ENCODE measurements at regions not wholly inside any gene's neighbourhood (a gene's known extent, or its start where the extent isn't known, plus 50 kb on each side); places are given as distances from the start of the nearest gene placed in this dataset.
"Not testable (repeated sequence)": the region's sequence is repeated elsewhere in the genome, so short reads cannot be mapped to it uniquely, and the experiment has no call there.

DNA sequence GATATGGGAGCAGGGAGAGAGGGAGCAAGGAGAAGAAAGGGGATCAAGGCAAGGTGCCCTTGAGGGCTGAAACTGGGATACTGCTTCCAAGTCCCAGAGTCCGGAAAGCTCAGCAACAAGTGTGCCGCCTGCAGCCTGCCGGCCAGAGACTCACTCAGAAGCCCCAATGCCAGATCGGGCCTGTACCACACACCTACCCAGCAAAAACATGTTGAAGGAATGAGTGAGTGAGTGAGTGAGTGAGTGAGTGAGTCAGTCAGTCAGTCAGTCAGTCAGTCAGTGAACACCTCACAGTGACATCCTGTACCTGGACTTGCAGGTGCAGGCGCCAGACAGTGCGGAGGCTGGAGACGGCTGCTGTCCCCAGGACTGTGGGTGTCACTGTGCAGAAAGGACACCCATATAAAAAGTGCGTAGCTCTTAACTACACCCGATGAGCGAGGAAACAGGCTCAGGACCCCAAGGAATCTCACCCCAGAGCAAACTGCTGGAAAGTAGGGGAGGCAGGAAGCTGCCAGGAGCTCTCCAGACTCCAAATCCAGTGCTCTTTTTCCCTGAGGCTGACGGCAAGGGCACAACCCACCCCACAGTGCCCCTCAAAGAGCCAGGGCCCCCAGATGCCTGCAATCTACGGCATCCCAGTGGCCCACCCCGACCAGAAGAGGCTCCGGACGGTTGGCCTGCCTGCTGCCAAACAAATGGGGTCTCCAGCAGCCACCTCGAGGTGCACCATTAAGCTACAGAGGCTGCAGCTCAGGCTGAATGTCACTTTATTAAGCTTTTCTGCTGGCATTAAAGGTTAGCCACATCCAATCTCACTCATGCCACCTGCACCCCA lies 261.7 kb downstream of the NPHP4 start:
- DNase-seq: no peak

DNA sequence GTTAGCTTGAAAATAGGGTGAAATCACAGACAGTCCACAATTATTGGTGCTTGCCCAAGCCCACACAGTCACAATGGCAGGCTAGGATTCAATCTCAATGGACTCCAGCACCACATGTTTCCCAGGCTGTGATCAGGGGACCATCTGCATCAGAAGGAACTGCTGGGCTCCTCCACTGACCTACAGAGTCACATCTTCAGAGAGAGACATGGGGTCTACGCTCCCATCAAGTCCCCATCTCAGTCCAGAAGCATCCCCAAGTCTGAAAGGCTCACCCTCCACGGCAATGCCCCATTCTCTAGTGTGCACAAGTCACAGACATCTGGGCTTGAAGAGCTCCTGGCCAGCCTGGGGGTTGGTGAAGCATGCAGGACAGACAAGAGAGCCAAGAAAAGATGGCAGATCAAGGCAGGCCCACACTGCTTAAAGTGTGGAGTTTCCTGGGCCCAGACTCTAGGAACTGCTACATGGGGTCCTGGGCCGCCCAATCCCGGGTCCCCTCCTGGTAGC lies 262.5 kb downstream of the NPHP4 start:
- no peak for DNase-seq

DNA sequence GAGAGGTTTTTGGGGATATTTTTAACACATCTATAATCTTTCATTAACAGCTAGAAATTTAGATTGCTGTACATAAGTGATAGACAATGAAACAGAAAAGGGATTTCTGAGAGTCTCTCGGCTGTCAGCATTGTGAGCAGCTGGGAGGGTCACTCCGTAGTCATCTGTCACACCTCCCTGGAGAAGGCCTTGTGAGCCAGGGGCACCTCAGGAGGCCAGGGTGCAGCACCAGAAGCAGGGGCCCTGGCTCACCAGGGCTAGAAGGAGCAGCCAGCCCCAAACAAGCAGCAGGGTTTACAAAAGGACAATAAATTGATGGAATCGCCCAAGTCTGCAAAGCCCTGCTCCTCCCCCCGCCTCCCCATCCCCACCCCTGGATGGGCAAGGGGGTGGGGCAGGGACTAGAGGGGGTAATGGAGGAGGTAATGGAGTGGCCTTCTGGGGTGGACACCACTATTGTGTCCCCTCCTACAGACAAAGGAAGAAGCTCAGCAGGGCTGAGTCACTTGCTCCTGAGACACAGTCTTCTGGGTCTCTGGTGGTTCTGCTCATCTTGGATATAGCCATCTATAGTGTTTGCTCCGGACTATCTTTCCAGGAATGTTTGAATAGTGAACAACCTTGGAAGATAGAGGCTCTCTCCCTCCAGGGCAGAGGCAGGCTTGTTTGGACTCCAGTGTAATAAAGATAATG lies 263.4 kb downstream of the NPHP4 start:
- no peak for DNase-seq

DNA sequence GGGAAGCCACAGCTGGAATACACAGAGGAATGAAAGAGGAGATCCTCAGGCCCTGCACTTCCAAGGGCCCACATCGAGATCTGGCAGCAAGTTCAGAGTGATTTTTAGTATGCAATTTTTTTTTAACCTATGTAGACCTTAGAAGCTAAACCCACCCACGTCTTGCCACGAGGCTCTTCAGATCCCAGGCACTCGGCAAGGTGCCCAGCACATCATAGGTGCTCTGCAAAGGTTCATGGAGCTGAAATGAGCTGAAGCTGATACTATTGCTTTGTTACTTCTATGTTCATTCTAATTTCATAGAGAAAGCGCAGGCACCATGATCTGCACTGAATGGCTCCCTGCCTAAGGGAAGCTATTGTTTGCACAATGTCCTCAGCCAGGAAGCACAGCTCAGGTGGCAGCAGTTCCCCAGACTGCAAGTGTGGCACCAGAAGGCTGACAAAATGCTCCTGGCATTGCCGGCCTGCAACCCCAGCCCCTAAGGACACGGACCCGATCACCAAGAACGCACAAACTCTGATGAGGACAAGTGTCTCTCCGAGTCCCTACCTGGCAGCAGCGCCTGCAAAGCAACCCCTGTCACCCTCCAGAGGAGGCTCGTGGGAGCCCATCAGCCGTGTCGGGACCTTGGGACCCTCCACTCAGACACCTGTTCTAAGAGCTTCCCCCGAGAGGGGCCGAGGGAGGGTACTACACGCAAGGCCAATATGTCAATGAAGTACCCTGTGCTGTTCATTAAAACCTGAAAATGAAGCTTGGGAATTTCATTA lies 264.2 kb downstream of the NPHP4 start:
- no peak for DNase-seq

DNA sequence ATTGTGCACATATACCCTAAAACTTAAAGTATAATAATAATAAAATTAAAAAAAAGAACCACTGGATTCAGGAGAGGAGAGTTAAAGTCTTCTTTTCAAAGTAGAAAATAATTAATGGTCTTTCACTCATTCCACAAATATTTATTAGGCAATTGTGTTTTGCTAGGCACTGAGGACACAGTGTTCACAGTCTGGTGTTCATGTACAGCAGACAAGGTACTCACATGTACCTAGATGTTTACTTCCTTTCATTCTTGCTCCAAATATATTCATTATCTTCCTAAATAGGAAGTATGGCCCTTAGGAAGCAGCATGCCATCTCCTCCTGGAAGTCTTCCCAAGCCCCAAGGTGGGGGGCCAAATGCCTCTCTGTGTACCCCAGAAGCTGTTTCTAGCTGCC lies 265.0 kb downstream of the NPHP4 start:
- DNase-seq: no peak

DNA sequence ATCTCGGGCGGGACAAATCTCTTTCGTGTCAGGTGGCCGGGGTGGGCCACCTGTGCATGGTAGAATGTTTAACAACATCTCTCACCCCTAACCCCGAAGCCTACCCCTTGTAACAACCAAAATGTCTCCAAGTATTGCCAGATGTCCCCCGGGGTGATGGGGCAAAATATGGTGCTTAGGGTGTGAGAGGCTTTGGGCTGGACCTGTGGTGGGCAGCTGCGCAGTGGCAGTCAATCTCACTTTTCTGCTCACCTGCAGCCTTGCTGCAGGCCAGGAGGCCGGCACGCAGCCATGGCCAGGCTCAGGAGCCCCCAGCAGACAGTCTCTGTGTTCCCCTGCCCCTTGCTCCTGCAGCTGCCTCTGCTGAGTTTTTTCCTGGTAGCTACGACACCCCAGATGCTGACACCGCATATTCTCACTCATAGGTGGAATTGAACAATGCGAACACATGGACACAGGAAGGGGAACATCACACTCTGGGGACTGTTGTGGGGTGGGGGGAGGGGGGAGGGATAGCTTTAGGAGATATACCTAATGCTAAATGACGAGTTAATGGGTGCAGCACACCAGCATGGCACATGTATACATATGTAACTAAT lies 265.5 kb downstream of the NPHP4 start:
- not testable (repeated sequence) for DNase-seq

DNA sequence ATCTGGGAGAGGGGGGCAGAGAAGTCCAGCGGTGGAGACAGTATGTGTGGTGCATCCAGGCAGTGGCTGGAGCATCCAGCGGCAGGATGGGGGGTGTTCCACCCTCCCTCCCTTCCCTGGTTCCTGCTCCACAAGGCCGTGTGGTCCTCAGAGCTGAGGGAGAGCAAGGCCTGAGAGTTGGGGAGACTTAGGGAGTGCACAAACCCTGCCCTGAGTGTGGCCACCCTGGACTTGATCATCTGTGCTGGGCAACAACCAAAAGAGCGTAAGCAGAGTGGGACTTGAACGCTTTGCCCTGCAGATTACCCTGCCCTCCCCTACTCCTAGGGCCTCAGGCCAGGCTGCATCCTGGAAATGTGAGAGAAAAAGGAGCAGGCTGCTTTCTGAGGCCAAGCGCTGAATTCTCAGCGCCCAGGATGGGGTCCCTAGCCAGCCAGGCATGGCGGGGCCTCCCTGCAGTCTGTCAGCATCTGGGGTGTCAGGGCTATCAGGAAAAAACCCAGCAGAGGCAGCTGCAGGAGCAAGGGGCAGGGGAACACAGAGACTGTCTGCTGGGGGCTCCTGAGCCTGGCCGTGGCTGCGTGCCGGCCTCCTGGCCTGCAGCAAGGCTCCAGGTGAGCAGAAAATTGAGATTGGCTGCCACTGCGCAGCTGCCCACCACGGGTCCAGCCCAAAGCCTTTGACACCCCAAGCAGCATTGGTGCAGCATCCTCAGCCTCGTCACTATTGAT lies 266.2 kb downstream of the NPHP4 start:
- DNase-seq: no peak

DNA sequence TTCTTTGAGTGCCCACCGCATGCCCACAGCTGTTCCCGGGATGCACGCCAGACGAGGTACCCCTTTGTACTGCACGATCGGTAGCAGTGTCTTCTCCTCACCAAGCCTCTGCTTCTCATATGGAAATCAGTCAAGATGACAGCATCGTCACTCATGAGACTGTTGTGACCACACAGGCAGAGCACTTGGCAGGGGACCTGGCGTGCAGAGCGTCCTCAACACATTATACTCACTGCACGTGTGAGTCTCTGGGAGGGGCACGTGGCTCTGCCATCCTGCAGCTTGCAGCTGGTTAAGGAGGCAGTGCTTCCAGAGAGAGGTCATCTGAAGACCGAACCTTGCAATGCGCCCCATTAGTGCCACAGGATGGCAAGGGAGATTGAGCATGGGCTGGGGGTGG lies 266.8 kb downstream of the NPHP4 start:
- DNase-seq: no peak

DNA sequence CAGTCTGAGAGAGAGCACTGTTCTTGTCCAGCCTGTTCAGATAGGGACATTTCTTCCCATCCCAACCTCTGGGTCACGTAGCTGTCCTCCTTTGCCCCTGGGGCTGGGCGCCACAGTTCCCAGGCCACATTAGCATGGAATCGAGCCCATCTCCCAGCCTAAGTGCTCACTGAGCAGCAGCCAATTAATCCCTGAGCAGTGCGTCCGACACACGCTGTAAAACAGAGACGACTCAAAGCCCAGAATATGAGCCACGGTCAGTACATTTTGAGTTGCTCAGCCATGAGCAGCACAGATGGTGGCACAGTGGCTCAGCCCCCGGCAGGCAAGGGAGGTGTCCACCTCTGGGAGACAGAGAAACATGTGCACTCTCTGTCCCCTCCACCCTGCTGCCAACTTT lies 267.4 kb downstream of the NPHP4 start:
- DNase-seq: no peak

DNA sequence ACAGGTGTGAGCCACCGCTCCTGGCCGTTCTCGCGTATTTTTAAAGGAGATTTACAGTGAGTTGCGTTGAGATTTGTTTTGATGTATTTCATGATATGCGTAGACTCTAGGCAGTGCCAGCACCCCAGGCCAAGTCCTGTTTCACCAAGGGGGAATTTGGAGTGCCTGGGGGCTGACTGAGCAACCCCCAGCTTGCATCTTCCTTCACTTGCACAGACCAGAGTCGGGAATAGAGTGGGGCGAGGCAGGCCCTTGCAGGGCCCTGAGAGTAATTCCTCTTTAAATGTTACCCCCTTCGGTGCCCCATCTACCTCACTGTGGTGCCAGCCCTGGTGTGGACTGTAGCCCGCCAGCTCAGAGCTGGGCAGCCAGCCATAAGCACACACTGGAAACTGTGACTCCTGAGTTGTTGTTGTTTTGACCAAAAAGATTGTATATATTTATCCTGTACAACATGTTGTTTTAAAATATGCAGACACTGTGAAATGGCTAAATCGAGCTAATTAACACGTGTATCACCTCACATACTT lies 269.5 kb downstream of the NPHP4 start:
- DNase-seq: no peak

DNA sequence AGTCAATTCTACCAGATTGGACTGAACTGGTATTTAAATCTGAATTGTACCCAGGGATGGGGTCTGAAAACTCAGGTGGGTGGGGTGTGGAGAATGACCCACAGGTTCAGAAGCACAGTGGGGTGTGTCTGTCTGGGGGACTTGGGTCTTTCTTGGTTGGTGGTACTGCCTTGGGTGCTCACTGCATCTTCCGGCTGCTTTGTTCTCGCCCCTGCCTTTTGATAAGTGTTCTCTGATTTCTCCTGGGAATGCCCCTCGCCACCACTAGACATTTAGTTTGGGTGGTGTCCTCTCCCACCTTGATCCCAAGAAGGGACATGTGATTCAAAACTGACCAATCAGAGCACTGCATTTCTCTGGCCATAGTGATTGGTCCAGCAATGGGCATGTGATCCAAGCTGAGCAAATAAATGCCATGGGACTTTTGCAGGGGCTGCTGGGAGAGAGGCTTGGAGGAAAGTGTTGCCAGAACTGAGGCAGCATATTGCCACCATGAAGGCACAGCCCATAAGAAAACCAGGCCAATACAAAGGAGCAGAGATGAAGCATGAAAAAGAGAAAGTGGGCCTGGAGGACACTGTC lies 270.5 kb downstream of the NPHP4 start:
- no peak for DNase-seq

DNA sequence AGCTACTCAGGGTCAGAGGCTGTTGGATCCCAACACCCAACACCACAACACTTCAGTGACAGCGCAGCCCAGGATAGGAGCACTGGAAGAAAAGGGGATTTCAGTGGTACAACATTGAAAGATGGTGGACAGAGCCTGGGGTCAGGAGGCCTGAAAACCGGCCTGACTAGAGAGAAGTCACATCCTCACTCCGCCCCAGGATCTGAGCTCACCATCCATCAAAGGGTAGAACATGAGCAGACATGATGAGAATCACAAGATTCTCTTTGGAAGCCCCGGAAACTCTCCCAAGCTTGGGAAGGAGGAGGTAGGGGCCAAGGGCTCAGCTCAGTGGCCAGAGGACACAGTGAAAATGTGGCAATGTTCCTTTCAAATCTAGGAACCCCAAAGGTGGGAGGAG lies 271.3 kb downstream of the NPHP4 start:
- DNase-seq: no peak

DNA sequence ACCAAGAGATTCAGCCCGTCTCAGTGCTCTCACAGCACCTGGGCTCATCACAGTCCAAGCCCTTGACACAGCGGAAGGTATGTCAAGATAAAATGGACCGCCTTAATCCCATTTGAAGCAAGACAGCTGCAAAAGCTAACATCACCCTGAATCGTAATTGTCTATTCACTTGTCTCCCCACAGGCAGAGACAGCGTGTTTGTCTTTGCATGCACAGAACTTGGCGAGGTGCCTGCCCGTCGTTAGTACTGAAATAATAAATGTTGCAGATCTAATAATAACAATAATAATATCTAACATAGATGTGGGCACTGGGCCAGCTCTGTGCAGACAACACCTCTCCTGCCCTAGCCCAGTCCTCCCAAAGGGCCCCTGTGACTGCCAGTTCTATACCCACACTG lies 271.7 kb downstream of the NPHP4 start:
- no peak for DNase-seq

DNA sequence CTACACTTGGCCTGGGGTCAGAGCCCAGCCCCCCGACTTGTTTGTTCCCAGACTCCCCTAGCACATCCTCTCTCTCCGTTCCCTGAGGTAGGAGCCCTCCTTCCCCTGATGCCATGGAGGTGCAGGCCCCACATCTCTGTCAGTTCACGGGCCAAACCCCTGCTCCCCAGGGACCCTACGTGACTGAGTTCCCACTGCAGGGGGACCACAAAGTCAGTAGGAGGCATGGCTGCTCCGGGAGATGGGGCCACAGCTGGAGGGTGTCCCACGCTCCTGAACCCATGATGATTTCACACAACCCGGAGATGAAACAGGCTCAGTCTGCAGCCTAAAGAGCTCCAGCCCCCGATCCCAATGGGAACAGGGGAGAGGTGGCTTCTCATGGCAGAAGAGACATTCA lies 272.2 kb downstream of the NPHP4 start:
- DNase-seq: no peak

DNA sequence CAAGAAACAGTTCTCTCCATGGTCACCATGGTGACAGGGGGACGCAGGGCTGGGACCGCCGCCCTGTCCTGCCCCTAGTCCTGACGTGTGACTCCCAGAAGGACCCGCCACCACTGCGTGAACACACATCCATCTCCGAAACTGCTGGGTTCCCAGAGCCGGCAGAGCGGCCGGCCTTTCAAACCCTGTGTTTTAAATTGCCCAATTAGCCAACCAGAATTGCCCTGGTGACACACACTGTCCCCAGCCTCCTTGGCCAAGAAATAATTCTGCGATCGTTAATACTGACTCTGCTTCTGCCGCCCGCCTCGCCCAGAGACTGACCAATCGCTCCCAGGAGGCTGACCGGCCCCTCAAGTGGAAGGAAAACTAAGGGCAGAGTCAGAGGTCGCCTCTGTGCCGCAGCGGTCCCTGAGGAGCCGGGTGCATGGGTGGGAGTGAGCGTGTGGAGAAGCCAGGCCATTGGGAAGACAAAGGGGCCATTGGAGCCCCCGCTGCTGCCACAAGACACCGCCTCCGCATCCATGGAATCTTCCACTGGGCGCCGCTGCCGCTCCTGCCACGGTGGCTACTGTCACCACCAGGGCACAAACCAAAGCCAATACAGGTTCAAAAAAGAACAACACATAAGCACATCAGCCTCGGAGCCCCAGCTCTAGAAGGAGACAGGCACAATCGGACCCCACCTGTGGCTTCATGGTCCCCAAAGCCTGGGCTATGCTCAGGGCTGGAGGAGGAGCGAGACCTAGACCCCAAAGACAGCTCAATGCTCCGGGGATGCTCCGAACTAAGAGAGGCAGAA lies 273.2 kb downstream of the NPHP4 start:
- no peak for DNase-seq

DNA sequence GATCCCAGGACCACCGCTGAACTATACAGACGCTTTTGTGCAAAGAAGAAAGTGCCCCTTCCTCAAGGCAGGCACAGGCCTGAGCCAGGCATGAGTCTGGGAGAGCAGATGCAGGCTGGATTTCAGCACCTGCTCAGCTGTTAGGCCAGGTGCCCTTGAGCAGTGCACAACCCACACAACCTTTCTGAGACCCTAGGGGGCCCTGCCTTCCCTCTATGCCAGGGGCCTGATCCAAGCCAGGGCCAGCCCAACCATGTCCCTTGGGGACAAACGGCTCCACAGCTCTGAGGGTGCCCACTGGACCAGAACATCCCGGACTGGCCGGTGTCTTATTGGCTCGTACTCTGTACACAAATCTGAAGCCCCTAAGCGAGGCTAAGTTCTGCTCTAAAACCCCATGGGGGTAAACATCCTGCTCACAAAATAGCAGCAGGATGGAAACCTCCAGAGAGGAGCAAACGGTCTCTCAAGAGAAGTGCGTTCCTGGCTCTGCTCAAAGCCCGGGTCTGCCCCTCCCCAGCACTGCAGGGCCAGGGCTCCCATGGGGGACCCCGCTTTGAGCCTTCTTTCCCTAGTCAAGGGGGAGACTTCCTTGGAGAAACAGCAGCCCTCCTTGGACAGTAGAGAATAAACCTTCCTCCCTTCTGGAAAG lies 275.1 kb downstream of the NPHP4 start:
- no peak for DNase-seq

DNA sequence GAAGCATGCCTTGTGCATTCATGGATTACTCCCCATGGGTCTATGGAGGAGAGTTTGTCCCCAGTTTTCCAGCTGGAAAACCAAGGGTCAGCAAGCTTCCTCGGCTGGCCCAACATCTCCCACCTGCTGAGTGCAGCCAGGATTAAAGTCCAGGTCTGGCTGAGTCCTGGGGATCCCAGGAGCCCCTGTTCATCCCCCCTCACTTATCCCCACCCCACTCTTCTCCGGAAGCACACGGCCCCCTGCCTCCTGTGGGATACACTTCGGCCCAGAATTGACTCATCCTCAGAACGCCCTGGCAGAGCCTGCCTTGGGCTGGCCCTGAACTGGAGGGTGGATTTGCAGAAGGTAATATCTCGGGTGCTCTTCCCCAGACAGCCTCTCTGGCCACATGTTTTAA lies 276.1 kb downstream of the NPHP4 start:
- DNase-seq: no peak

DNA sequence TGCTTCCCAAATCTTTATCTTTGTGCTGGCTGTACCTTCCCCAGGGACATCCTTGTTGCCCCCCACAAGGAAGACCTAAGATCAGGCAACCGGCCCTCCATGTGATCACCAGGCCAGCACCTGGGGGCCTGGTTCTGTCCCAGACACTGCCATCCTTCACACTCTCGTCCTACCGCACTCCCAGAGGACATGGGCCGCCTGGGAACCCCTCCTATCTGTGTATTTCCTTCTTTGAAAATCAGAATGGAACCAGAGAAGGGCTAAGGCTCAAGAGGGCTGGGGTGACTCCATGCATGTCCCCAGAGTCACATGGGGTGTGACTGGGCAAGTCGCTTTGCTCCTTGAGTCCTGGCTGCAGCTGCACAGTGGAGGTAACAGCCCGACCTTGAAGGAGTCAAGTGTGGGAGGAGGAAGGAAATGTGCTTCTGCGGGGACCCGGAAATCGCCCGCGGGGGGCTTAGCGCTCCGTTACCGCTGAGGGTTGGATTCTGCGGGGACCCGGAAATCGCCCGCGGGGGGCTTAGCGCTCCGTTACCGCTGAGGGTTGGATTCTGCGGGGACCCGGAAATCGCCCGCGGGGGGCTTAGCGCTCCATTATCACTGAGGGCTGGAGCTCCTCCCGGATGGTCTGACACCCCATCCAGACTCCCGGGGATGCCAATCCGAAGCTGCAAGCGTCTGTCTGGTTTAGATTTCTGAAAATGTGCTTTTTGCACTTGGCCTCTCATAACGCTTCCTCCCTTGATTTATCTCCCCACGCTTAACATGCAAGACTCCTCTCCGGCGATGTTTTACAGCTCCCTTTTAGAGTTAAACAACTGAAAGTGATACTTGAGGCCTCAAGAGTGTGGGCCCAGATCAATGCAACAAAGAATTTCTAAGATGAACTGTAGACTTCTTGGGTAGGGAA lies 278.9 kb downstream of the NPHP4 start:
- no peak for DNase-seq

DNA sequence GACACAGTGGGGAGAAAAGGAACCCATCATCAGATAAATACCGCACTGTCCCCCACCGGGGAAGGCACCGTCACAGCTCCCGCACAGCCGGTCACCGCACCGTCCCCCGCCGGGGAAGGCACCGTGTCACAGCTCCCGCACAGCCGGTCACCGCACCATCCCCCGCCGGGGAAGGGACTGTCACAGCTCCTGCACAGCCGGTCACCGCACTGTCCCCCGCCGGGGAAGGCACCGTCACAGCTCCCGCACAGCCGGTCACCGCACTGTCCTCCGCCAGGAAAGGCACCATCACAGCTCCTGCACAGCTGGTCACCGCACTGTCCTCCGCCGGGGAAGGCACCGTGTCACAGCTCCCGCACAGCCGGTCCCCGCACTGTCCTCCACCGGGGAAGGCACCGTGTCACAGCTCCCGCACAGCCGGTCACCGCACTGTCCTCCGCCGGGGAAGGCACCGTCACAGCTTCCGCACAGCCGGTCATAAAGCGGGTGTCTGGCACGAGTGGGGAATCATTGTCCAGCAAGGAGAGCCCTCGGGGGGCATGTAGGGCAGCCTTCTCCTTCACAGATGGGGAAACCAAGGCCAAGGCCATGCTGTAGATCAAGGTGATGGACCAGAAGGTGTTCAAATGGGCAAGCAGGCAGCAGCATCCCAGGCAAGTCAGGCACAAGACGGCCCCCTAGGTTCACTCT lies 280.1 kb downstream of the NPHP4 start:
- no peak for DNase-seq

All from NK-92 treated with Interleukin-12 subunit alpha and Interleukin-12 subunit beta, amount 100 ng/mL, for 24 hours (cell line).